Naive thymus-derived CD4-positive, alpha-beta T cell (primary cell): ENCODE measurements at regions not wholly inside any gene's neighbourhood (a gene's known extent, or its start where the extent isn't known, plus 50 kb on each side); places are given as distances from the start of the nearest gene placed in this dataset.

Experiments
- ATAC-seq: fragments of 150-1000 bp; cut with Tn5 transposase; 2 replicates; pipeline ENCODE4 v1.10.0; 2021; ENCODE audit warnings: mild to moderate bottlenecking, moderate library complexity
- CTCF ChIA-PET: fragments of 350-600 bp; sonication (Branson Sonifier 250); formaldehyde crosslinking; loops from one replicate; lab custom pipeline; 2021; ENCODE audit warnings: antibody characterized with exemption; lab: Charles Lee
- POLR2A ChIA-PET: fragments of 350-600 bp; sonication (Branson Sonifier 250); formaldehyde crosslinking; loops from one replicate; lab custom pipeline; 2021; ENCODE audit warnings: antibody characterized with exemption, inconsistent platforms; lab: Charles Lee
- DNase-seq, 9 donors: peaks; one replicate each; pipeline versions ENCODE4 v3.0.0 to v3.0.0-alpha.2; 2020 to 2022; ENCODE audit warnings: mixed read lengths in 1 of 9
- H3K27ac ChIP-seq: one replicate; pipeline ENCODE4 v1.7.0; 2013; ENCODE audit warnings: mild to moderate bottlenecking, low read depth, low read length, moderate library complexity
- H3K27me3 ChIP-seq, 2 donors: one replicate each; pipeline ENCODE4 v1.7.0; 2013; ENCODE audit warnings: low read length in 2 of 2, mild to moderate bottlenecking in 2 of 2, moderate library complexity in 2 of 2; ENCODE audit not compliant: control insufficient read depth in 2 of 2, insufficient read depth in 2 of 2
- H3K36me3 ChIP-seq, 3 experiments: 1 replicate in 2 of 3; 2 replicates in 1 of 3; pipeline ENCODE4 v1.7.0; 2013; ENCODE audit warnings: low read length in 3 of 3, mild to moderate bottlenecking in 3 of 3, moderate library complexity in 1 of 3; ENCODE audit not compliant: insufficient read depth in 3 of 3, control insufficient read depth in 2 of 3
- H3K4me1 ChIP-seq, 2 donors: one replicate each; pipeline ENCODE4 v1.7.0; 2013; ENCODE audit warnings: low read length in 2 of 2, mild to moderate bottlenecking in 2 of 2, moderate library complexity in 1 of 2; ENCODE audit not compliant: control insufficient read depth in 2 of 2, insufficient read depth in 2 of 2
- H3K4me3 ChIP-seq: 2 replicates; pipeline ENCODE4 v1.7.0; 2013; ENCODE audit warnings: mild to moderate bottlenecking, low read length
- H3K9me3 ChIP-seq, 3 experiments: 1 replicate in 2 of 3; 2 replicates in 1 of 3; pipeline ENCODE4 v1.7.0; 2013; ENCODE audit warnings: low read length in 3 of 3; ENCODE audit not compliant: control insufficient read depth in 2 of 3
- H3K27ac Mint-ChIP-seq, 9 donors: one replicate each; pipeline ENCODE4 v1.8.0; 2020 to 2022; ENCODE audit warnings: mixed read lengths in 9 of 9, mild to moderate bottlenecking in 8 of 9, moderate library complexity in 5 of 9, inconsistent platforms in 2 of 9
- H3K27me3 Mint-ChIP-seq, 5 donors: one replicate each; pipeline ENCODE4 v1.8.0; 2021 to 2022; ENCODE audit warnings: mixed read lengths in 5 of 5, mild to moderate bottlenecking in 1 of 5
- H3K36me3 Mint-ChIP-seq, 5 donors: one replicate each; pipeline ENCODE4 v1.8.0; 2020 to 2022; ENCODE audit warnings: mixed read lengths in 5 of 5, mild to moderate bottlenecking in 3 of 5, inconsistent platforms in 1 of 5
- H3K4me1 Mint-ChIP-seq, 7 donors: one replicate each; pipeline ENCODE4 v1.8.0; 2020 to 2022; ENCODE audit warnings: mixed read lengths in 7 of 7, mild to moderate bottlenecking in 3 of 7, inconsistent platforms in 1 of 7
- H3K4me3 Mint-ChIP-seq, 10 donors: one replicate each; pipeline ENCODE4 v1.8.0; 2020 to 2022; ENCODE audit warnings: mild to moderate bottlenecking in 10 of 10, mixed read lengths in 10 of 10, moderate library complexity in 6 of 10, inconsistent platforms in 2 of 10
- H3K9me3 Mint-ChIP-seq, 11 donors: one replicate each; pipeline ENCODE4 v1.8.0; 2020 to 2022; ENCODE audit warnings: mixed read lengths in 11 of 11, mild to moderate bottlenecking in 4 of 11, inconsistent platforms in 1 of 11, moderate library complexity in 1 of 11
- intact Hi-C, 2 donors: fragments of 100-400 bp; cut with micrococcal nuclease; formaldehyde crosslinking; loops; one replicate each; pipeline ENCODE4 v1.15.1; 2023

GRCh38 chr12:78470354-78471195 is 394.0 kb upstream of the SYT1 start:
- H3K27ac Mint-ChIP-seq: no peak overlapping the region
- no peaks in the 10 kb centered on the region for H3K36me3 Mint-ChIP-seq
- intact Hi-C loops: no loop called here
- H3K27me3 Mint-ChIP-seq: no peaks in the 10 kb centered on the region
- H3K4me3 ChIP-seq: no peak overlapping the region
- ATAC-seq (no peak), DNase-seq (no peak)
- H3K9me3 Mint-ChIP-seq: peaks cover 0 to 8% (median 3%) of the 10 kb centered on the region in 11 donors
- ChIA-PET CTCF (no interaction called here), POLR2A (no interaction called here)
- no peaks in the 10 kb centered on the region for H3K27me3 ChIP-seq
- H3K27ac ChIP-seq: no peak overlapping the region
- no peaks in the 10 kb centered on the region for H3K4me1 Mint-ChIP-seq
- no peaks in the 10 kb centered on the region for H3K9me3 ChIP-seq
- H3K4me3 Mint-ChIP-seq: no peak overlapping the region
- H3K4me1 ChIP-seq: no peaks in the 10 kb centered on the region
- H3K36me3 ChIP-seq: no peaks in the 10 kb centered on the region

- H3K4me3 ChIP-seq: no peak overlapping the region
- no peaks in the 10 kb centered on the region for H3K36me3 ChIP-seq
- H3K27me3 ChIP-seq: no peaks in the 10 kb centered on the region
- no peaks in the 10 kb centered on the region for H3K27me3 Mint-ChIP-seq
- H3K4me3 Mint-ChIP-seq: no peak overlapping the region
- ChIA-PET POLR2A (no interaction called here), CTCF (no interaction called here)
- no peaks in the 10 kb centered on the region for H3K9me3 ChIP-seq
- H3K4me1 ChIP-seq: no peaks in the 10 kb centered on the region
- intact Hi-C loops: no loop called here
- H3K9me3 Mint-ChIP-seq: peaks cover 0 to 9% (median 2%) of the 10 kb centered on the region in 11 donors
- no peak for ATAC-seq
- H3K36me3 Mint-ChIP-seq: no peaks in the 10 kb centered on the region
- no peaks in the 10 kb centered on the region for H3K4me1 Mint-ChIP-seq
- DNase-seq: no peak
- no peak overlapping the region for H3K27ac ChIP-seq
- no peak overlapping the region for H3K27ac Mint-ChIP-seq
Measured at GRCh38 chr12:78473136-78473535, 391.4 kb upstream of the SYT1 start.

GRCh38 chr12:78473561-78473960 is 391.0 kb upstream of the SYT1 start:
- Histone ChIP-seq H3K4me3 (no peak overlapping the region), H3K27ac (no peak overlapping the region), H3K27me3 (no peaks in the 10 kb centered on the region), H3K36me3 (no peaks in the 10 kb centered on the region), H3K4me1 (no peaks in the 10 kb centered on the region), H3K9me3 (no peaks in the 10 kb centered on the region)
- Mint-ChIP-seq H3K9me3 (peaks cover 0 to 11% (median 4%) of the 10 kb centered on the region in 11 donors), H3K4me3 (no peak overlapping the region), H3K27ac (no peak overlapping the region), H3K36me3 (no peaks in the 10 kb centered on the region), H3K4me1 (no peaks in the 10 kb centered on the region), H3K27me3 (no peaks in the 10 kb centered on the region)
- ChIA-PET CTCF (no interaction called here), POLR2A (no interaction called here)
- intact Hi-C loops: no loop called here
- ATAC-seq (no peak), DNase-seq (no peak)

- ChIA-PET POLR2A (no interaction called here), CTCF (no interaction called here)
- Histone ChIP-seq H3K9me3 (no peaks in the 10 kb centered on the region), H3K4me3 (no peak overlapping the region), H3K27ac (no peak overlapping the region), H3K27me3 (no peaks in the 10 kb centered on the region), H3K4me1 (no peaks in the 10 kb centered on the region), H3K36me3 (no peaks in the 10 kb centered on the region)
- H3K36me3 Mint-ChIP-seq: peaks cover 0 to 4% (median 0%) of the 10 kb centered on the region in 5 donors
- no peaks in the 10 kb centered on the region for H3K4me1 Mint-ChIP-seq
- no peak overlapping the region for H3K4me3 Mint-ChIP-seq
- DNase-seq (no peak), ATAC-seq (no peak)
- intact Hi-C loops: no loop called here
- H3K27ac Mint-ChIP-seq: no peak overlapping the region
- H3K9me3 Mint-ChIP-seq: peaks cover 0 to 19% (median 8%) of the 10 kb centered on the region in 11 donors
- H3K27me3 Mint-ChIP-seq: no peaks in the 10 kb centered on the region
Measured at GRCh38 chr12:78483767-78484315, 380.7 kb upstream of the SYT1 start.

- H3K27me3 Mint-ChIP-seq: no peaks in the 10 kb centered on the region
Measured at GRCh38 chr12:78489990-78490389, 374.6 kb upstream of the SYT1 start.

GRCh38 chr12:78490861-78491260 is 373.7 kb upstream of the SYT1 start:
- POLR2A ChIA-PET: no interaction called here
- CTCF ChIA-PET: no interaction called here
- H3K9me3 Mint-ChIP-seq: peaks cover 0 to 8% (median 2%) of the 10 kb centered on the region in 11 donors
- Histone ChIP-seq H3K9me3 (no peaks in the 10 kb centered on the region), H3K4me1 (no peaks in the 10 kb centered on the region), H3K4me3 (no peak overlapping the region), H3K27me3 (no peaks in the 10 kb centered on the region), H3K27ac (no peak overlapping the region), H3K36me3 (no peaks in the 10 kb centered on the region)
- ATAC-seq (no peak), DNase-seq (no peak)
- H3K27me3 Mint-ChIP-seq: no peaks in the 10 kb centered on the region
- no peaks in the 10 kb centered on the region for H3K36me3 Mint-ChIP-seq
- intact Hi-C loops: no loop called here
- no peak overlapping the region for H3K4me3 Mint-ChIP-seq
- no peak overlapping the region for H3K27ac Mint-ChIP-seq
- H3K4me1 Mint-ChIP-seq: no peaks in the 10 kb centered on the region

More at GRCh38 chr12:78489990-78490389, 374.6 kb upstream of the SYT1 start:
- H3K27ac ChIP-seq: no peak overlapping the region
- no peak overlapping the region for H3K27ac Mint-ChIP-seq
- H3K9me3 Mint-ChIP-seq: peaks cover 0 to 8% (median 5%) of the 10 kb centered on the region in 11 donors
- no peak overlapping the region for H3K4me3 Mint-ChIP-seq
- CTCF ChIA-PET: no interaction called here
- no peaks in the 10 kb centered on the region for H3K9me3 ChIP-seq
- ATAC-seq (no peak), DNase-seq (no peak)
- no peaks in the 10 kb centered on the region for H3K36me3 ChIP-seq
- no peaks in the 10 kb centered on the region for H3K4me1 ChIP-seq
- intact Hi-C loops: no loop called here
- H3K36me3 Mint-ChIP-seq: no peaks in the 10 kb centered on the region
- no peaks in the 10 kb centered on the region for H3K4me1 Mint-ChIP-seq
- H3K4me3 ChIP-seq: no peak overlapping the region
- POLR2A ChIA-PET: no interaction called here
- no peaks in the 10 kb centered on the region for H3K27me3 ChIP-seq

- Mint-ChIP-seq H3K9me3 (peaks cover 0 to 8% (median 2%) of the 10 kb centered on the region in 11 donors), H3K4me1 (no peaks in the 10 kb centered on the region), H3K27me3 (no peaks in the 10 kb centered on the region), H3K27ac (no peak overlapping the region), H3K4me3 (no peak overlapping the region), H3K36me3 (no peaks in the 10 kb centered on the region)
- Histone ChIP-seq H3K4me1 (no peaks in the 10 kb centered on the region), H3K27ac (no peak overlapping the region), H3K27me3 (no peaks in the 10 kb centered on the region), H3K9me3 (no peaks in the 10 kb centered on the region), H3K36me3 (no peaks in the 10 kb centered on the region), H3K4me3 (no peak overlapping the region)
- no peak for ATAC-seq
- ChIA-PET CTCF (no interaction called here), POLR2A (no interaction called here)
- no peak for DNase-seq
- intact Hi-C loops: no loop called here
Measured at GRCh38 chr12:78494911-78495310, 369.7 kb upstream of the SYT1 start.
